ENCODE measurements at regions not wholly inside any gene's neighbourhood (a gene's known extent, or its start where the extent isn't known, plus 50 kb on each side); places are given as distances from the start of the nearest gene placed in this dataset.

GRCh38 chr6:95243053-95243452 lies 334.3 kb upstream of the MANEA start:
- CTCF ChIA-PET, result interaction anchor here (0.5 kb wide), 1 partner anchor 542 kb away, joined by 3 read pairs; no protein-coding TSS in a partner anchor
- Histone ChIP-seq H3K4me1 (ENCODE audit: control insufficient read depth, extremely low read depth, insufficient read depth, low read length) (no peaks in the 10 kb centered on the region), H3K9ac (replicated peaks; ENCODE audit: extremely low read depth, insufficient read depth, low read length) (no peak overlapping the region), H2AFZ (ENCODE audit: low read depth, low read length) (no peak overlapping the region), H3K27ac (ENCODE audit: insufficient read depth, low read depth, low read length) (no peak overlapping the region), H3K79me2 (ENCODE audit: control insufficient read depth, insufficient read depth, low read length) (no peaks in the 10 kb centered on the region), H3K4me2 (ENCODE audit: insufficient read depth, low read length) (no peak overlapping the region), H3K9me1 (replicated peaks; ENCODE audit: control insufficient read depth, extremely low read depth, insufficient read depth, low read length) (no peaks in the 10 kb centered on the region), H4K20me1 (replicated peaks; ENCODE audit: control insufficient read depth, extremely low read depth, insufficient read depth, low read length) (no peaks in the 10 kb centered on the region), H3K9me3 (replicated peaks; ENCODE audit: control insufficient read depth, insufficient read depth, low read length) (no peaks in the 10 kb centered on the region), H3K27me3 (ENCODE audit: control insufficient read depth in 2 of 2, insufficient read depth in 2 of 2, low read length in 2 of 2) (no peaks in the 10 kb centered on the region), H3K36me3 (ENCODE audit: control insufficient read depth in 2 of 2, extremely low read depth in 1 of 2, insufficient read depth in 2 of 2, low read length in 2 of 2) (no peaks in the 10 kb centered on the region), H3K4me3 (replicated peaks in 1 of 3; ENCODE audit: insufficient read depth in 1 of 3, low read depth in 1 of 3, low read length in 3 of 3) (no peak overlapping the region)
- POLR2A ChIA-PET, result no interaction called here
- no peak for DNase-seq (ENCODE audit: low read depth, low spot score)
- no TSS peak for BruUV-seq (replicated peaks)
- intact Hi-C loops (cut with micrococcal nuclease), result no loop called here
- FAIRE-seq, result no peak
- TF ChIP-seq FOS (IDR thresholded peaks at IDR 0.05; ENCODE audit: borderline replicate concordance, insufficient read depth, low read length) (no peak), EZH2 (IDR thresholded peaks at IDR 0.05; ENCODE audit: borderline replicate concordance, low read depth, low read length, severe bottlenecking) (no peak), POLR2AphosphoS5 (IDR thresholded peaks at IDR 0.05; ENCODE audit: insufficient read depth, low read depth, low read length) (no peak), MAX (IDR thresholded peaks at IDR 0.05; ENCODE audit: insufficient read depth, insufficient read length) (no peak), POLR2A (IDR thresholded peaks at IDR 0.05; ENCODE audit: low read depth, low read length) (no peak), MYC (IDR thresholded peaks at IDR 0.05; ENCODE audit: low read depth, low read length) (no peak), JUN (IDR thresholded peaks at IDR 0.05; ENCODE audit: borderline replicate concordance, insufficient read depth, insufficient read length, low read depth) (no peak), CTCF (IDR thresholded peaks at IDR 0.05; ENCODE audit: extremely low read depth in 1 of 2, insufficient read depth in 1 of 2, low read depth in 1 of 2, low read length in 2 of 2) (no peak), GATA2 (IDR thresholded peaks at IDR 0.05; ENCODE audit: insufficient read depth, insufficient read length, low read depth, low read length) (no peak)
- dilution Hi-C loops (cut with MboI; ENCODE audit: extremely low pct_ligation_motif_present, low sequenced_read_pairs), result no loop called here

Measured in endothelial cell of umbilical vein (primary cell).